Tibial nerve (tissue), 4 donors: ENCODE measurements at regions not wholly inside any gene's neighbourhood (a gene's known extent, or its start where the extent isn't known, plus 50 kb on each side); places are given as distances from the start of the nearest gene placed in this dataset.

ENCODE experiments used
- EP300 ChIP-seq, 2 donors: sonication (generic); formaldehyde crosslinking; IDR thresholded peaks; one replicate each; pipeline ENCODE4 v1.6.1; 2017; ENCODE audit warnings: antibody characterized with exemption in 2 of 2, mild to moderate bottlenecking in 1 of 2
- POLR2A ChIP-seq, 2 donors: fragments of 450-650 bp; IDR thresholded peaks; one replicate each; pipeline ENCODE4 v1.6.1; 2017; ENCODE audit warnings: antibody characterized with exemption in 2 of 2, mild to moderate bottlenecking in 2 of 2, moderate library complexity in 2 of 2
- TF ChIP-seq, protein P1 (sequence below), 5 experiments: fragments of 200-600 bp in 3 of 5; fragments of 450-650 bp in 2 of 5; sonication (generic) in 3 of 5; IDR thresholded peaks; one replicate each; pipeline ENCODE4 v1.5.1; 2016 to 2019; ENCODE audit warnings: antibody characterized with exemption in 5 of 5, mild to moderate bottlenecking in 3 of 5, moderate library complexity in 2 of 5

DNA sequence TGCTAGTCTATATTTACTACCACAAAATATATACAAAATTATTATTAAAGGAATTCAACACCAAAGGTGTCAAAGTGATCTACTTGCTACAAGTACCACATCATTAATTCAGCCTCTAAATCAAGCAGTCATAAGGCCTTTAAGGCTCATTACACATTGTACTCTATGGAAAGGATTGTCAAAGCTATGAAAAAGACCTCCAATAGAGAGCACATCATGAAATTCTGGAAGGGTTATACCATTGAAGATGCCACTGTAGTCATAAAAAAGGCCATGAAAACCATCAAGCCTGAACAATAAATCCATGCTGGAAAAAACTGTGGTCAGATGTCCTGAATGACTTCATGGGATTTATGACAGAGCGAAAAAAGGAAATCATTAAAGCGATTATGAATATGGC, 708.0 kb upstream of the FAM174A start:
- TF ChIP-seq, protein P1, sequence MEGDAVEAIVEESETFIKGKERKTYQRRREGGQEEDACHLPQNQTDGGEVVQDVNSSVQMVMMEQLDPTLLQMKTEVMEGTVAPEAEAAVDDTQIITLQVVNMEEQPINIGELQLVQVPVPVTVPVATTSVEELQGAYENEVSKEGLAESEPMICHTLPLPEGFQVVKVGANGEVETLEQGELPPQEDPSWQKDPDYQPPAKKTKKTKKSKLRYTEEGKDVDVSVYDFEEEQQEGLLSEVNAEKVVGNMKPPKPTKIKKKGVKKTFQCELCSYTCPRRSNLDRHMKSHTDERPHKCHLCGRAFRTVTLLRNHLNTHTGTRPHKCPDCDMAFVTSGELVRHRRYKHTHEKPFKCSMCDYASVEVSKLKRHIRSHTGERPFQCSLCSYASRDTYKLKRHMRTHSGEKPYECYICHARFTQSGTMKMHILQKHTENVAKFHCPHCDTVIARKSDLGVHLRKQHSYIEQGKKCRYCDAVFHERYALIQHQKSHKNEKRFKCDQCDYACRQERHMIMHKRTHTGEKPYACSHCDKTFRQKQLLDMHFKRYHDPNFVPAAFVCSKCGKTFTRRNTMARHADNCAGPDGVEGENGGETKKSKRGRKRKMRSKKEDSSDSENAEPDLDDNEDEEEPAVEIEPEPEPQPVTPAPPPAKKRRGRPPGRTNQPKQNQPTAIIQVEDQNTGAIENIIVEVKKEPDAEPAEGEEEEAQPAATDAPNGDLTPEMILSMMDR (IDR thresholded peaks at IDR 0.05) = no peak
- TF ChIP-seq POLR2A (IDR thresholded peaks at IDR 0.05) (no peak), EP300 (IDR thresholded peaks at IDR 0.05) (no peak)
